ENCODE measurements at regions not wholly inside any gene's neighbourhood (a gene's known extent, or its start where the extent isn't known, plus 50 kb on each side); places are given as distances from the start of the nearest gene placed in this dataset.

GRCh38 chr4:25563071-25563564 is 92.5 kb upstream of the SLC34A2 start:
- H4K20me1 ChIP-seq (ENCODE audit: insufficient read depth) = no peaks in the 10 kb centered on the region
- H3K4me2 ChIP-seq (ENCODE audit: low read length) = no peak overlapping the region
- no peak for ATAC-seq
- intact Hi-C loops (cut with micrococcal nuclease) = no loop called here
- H3K79me2 ChIP-seq (ENCODE audit: insufficient read depth, low read length) = no peaks in the 10 kb centered on the region
- H3K27ac ChIP-seq (ENCODE audit: low read depth, low read length) = no peak overlapping the region
- RAD21 ChIA-PET (ENCODE audit: low non-redundant PET in 1 of 2, low total read pairs in 2 of 2, uncharacterized antibody in 2 of 2, unreplicated experiment in 2 of 2) = no interaction called here
- DNase-seq (ENCODE audit: low read depth, low spot score) = no peak
- no TSS peak for BruUV-seq (replicated peaks)
- H3K36me3 ChIP-seq (ENCODE audit: control insufficient read depth in 1 of 2, insufficient read depth in 2 of 2, low read length in 2 of 2) = no peaks in the 10 kb centered on the region
- no peaks in the 10 kb centered on the region for H3K9me3 ChIP-seq (ENCODE audit: control insufficient read depth in 1 of 2, insufficient read depth in 1 of 2, low read depth in 1 of 2, low read length in 2 of 2)
- H3K9ac ChIP-seq (ENCODE audit: low read length) = no peak overlapping the region
- POLR2A ChIA-PET = no interaction called here
- no peaks in the 10 kb centered on the region for H3K27me3 ChIP-seq (ENCODE audit: insufficient read depth, low read length)
- H3K4me3 ChIP-seq (replicated peaks in 1 of 2; ENCODE audit: low read depth in 1 of 2, low read length in 2 of 2) = no peak overlapping the region
- no peak overlapping the region for H2AFZ ChIP-seq (ENCODE audit: low read depth, low read length, poor library complexity, severe bottlenecking)
- CTCF ChIA-PET = no interaction called here
- TF ChIP-seq ZNF274 (IDR thresholded peaks at IDR 0.05; ENCODE audit: low read depth, low read length) (no peak), ZFX (IDR thresholded peaks at IDR 0.05) (no peak), EGR1 (IDR thresholded peaks at IDR 0.05; ENCODE audit: low read depth) (no peak), POLR2A (IDR thresholded peaks at IDR 0.05; ENCODE audit: borderline replicate concordance, extremely low read depth, insufficient read depth, insufficient read length) (no peak), EZH2 (IDR thresholded peaks at IDR 0.05) (no peak), YY1 (IDR thresholded peaks at IDR 0.05; ENCODE audit: extremely low read depth, insufficient replicate concordance, low read depth, low read length) (no peak), MAX (IDR thresholded peaks at IDR 0.05) (no peak), SRF (IDR thresholded peaks at IDR 0.05; ENCODE audit: low read depth) (no peak), ZBTB33 (IDR thresholded peaks at IDR 0.05; ENCODE audit: extremely low read depth, insufficient replicate concordance, low read length) (no peak), RAD21 (IDR thresholded peaks at IDR 0.05; ENCODE audit: low read depth) (no peak)
- no peaks in the 10 kb centered on the region for H3K9me2 ChIP-seq (ENCODE audit: insufficient read depth)
- H3K4me1 ChIP-seq (ENCODE audit: control insufficient read depth in 1 of 2, insufficient read depth in 2 of 2, low read length in 2 of 2) = no peaks in the 10 kb centered on the region
